PC-9 (cell line): ENCODE measurements at regions not wholly inside any gene's neighbourhood (a gene's known extent, or its start where the extent isn't known, plus 50 kb on each side); places are given as distances from the start of the nearest gene placed in this dataset.

Experiments used
- BruUV-seq: library from RNA; stranded (reverse); fragments of 400-500 nt; replicated peaks from 2 replicates; lab custom pipeline; 2021; lab: Mats Ljungman, UMichigan
- CTCF ChIA-PET: fragments of 300-600 bp; sonication (Branson Sonifier 250); formaldehyde crosslinking; loops from one replicate; lab custom pipeline; 2022; ENCODE audit warnings: antibody characterized with exemption; lab: Charles Lee
- POLR2A ChIA-PET: fragments of 300-600 bp; sonication (Branson Sonifier 250); formaldehyde crosslinking; loops from one replicate; lab custom pipeline; 2022; ENCODE audit warnings: antibody characterized with exemption; ENCODE audit not compliant: unreplicated experiment; lab: Charles Lee
- DNase-seq, 2 experiments: peaks; one replicate each; pipeline versions ENCODE4 v3.0.0 to v3.0.0-alpha.2; 2015 to 2022; ENCODE audit warnings: mixed read lengths in 1 of 2
- H2AFZ ChIP-seq: fragments of 200-600 bp; sonication (generic); 2 replicates; pipeline ENCODE4 v1.8.1; 2017; ENCODE audit warnings: antibody characterized with exemption
- H3F3A ChIP-seq: fragments of 200-600 bp; sonication (generic); 2 replicates; pipeline ENCODE4 v1.8.1; 2017; ENCODE audit warnings: antibody characterized with exemption, mild to moderate bottlenecking, low read depth; ENCODE audit not compliant: insufficient read depth
- H3K27ac ChIP-seq: fragments of 200-600 bp; sonication (generic); 2 replicates; pipeline ENCODE4 v1.6.1; 2016; ENCODE audit warnings: mixed run types
- H3K27me3 ChIP-seq: fragments of 200-600 bp; sonication (generic); 2 replicates; pipeline ENCODE4 v1.6.1; 2016; ENCODE audit warnings: low read depth, mixed run types; ENCODE audit not compliant: insufficient read depth
- H3K36me3 ChIP-seq: fragments of 200-600 bp; sonication (generic); 2 replicates; pipeline ENCODE4 v1.6.1; 2016; ENCODE audit warnings: low read depth, mixed run types
- H3K4me1 ChIP-seq: fragments of 200-600 bp; sonication (generic); replicated peaks from 2 replicates; pipeline ENCODE4 v1.6.1; 2016; ENCODE audit warnings: mixed run types; ENCODE audit not compliant: insufficient read depth
- H3K4me2 ChIP-seq: fragments of 200-600 bp; sonication (generic); 2 replicates; pipeline ENCODE4 v1.6.1; 2017; ENCODE audit warnings: mixed run types
- H3K4me3 ChIP-seq: fragments of 200-600 bp; sonication (generic); 2 replicates; pipeline ENCODE4 v1.6.1; 2016; ENCODE audit warnings: mixed run types
- H3K79me2 ChIP-seq: fragments of 200-600 bp; sonication (generic); 2 replicates; pipeline ENCODE4 v1.6.1; 2017; ENCODE audit warnings: low read depth, mixed run types
- H3K9me2 ChIP-seq: fragments of 200-600 bp; sonication (generic); 2 replicates; pipeline ENCODE4 v1.8.1; 2017; ENCODE audit warnings: mild to moderate bottlenecking; ENCODE audit not compliant: insufficient read depth
- H3K9me3 ChIP-seq: fragments of 200-600 bp; sonication (generic); 2 replicates; pipeline ENCODE4 v1.8.1; 2016; ENCODE audit warnings: low read depth; ENCODE audit not compliant: insufficient read depth
- H4K20me1 ChIP-seq: fragments of 200-600 bp; sonication (generic); 2 replicates; pipeline ENCODE4 v1.8.1; 2017; ENCODE audit not compliant: insufficient read depth
- CTCF ChIP-seq: fragments of 200-600 bp; sonication (generic); conservative IDR thresholded peaks from 2 replicates; pipeline ENCODE4 v1.6.1; 2017; ENCODE audit warnings: mixed run types, antibody characterized with exemption, mild to moderate bottlenecking, moderate library complexity
- EZH2 ChIP-seq: fragments of 200-600 bp; sonication (generic); IDR thresholded peaks from 2 replicates; pipeline ENCODE4 v1.8.0; 2017; ENCODE audit warnings: antibody characterized with exemption, low read depth
- intact Hi-C: fragments of 100-400 bp; cut with micrococcal nuclease; formaldehyde crosslinking; loops from one replicate; pipeline ENCODE4 v1.10.0; 2022; ENCODE audit not compliant: unreplicated experiment

GRCh38 chr16:64534180-64534780, 587.6 kb downstream of the CDH11 start:
- H4K20me1 ChIP-seq: 0 out of 2 replicates have a peak, but pooled peaks cover 3% of the 10 kb centered on the region
- no peak overlapping the region for H3K4me2 ChIP-seq
- no peaks in the 10 kb centered on the region for H3K9me2 ChIP-seq
- intact Hi-C loops: no loop called here
- TF ChIP-seq EZH2: no peak
- no peak for TF ChIP-seq CTCF
- no peak for DNase-seq
- H3K36me3 ChIP-seq: no peaks in the 10 kb centered on the region
- H3K27me3 ChIP-seq: no peaks in the 10 kb centered on the region
- no peaks in the 10 kb centered on the region for H3K79me2 ChIP-seq
- no peak overlapping the region for H2AFZ ChIP-seq
- ChIA-PET CTCF (no interaction called here), POLR2A (no interaction called here)
- no peak overlapping the region for H3K4me3 ChIP-seq
- no TSS peak for BruUV-seq
- H3K4me1 ChIP-seq: no peaks in the 10 kb centered on the region
- H3F3A ChIP-seq: no peaks in the 10 kb centered on the region
- H3K27ac ChIP-seq: no peak overlapping the region
- H3K9me3 ChIP-seq: no peaks in the 10 kb centered on the region

- Histone ChIP-seq H3K9me3 (no peaks in the 10 kb centered on the region), H3K4me3 (no peak overlapping the region), H3K4me1 (no peaks in the 10 kb centered on the region), H4K20me1 (no peaks in the 10 kb centered on the region), H3K9me2 (no peaks in the 10 kb centered on the region), H3F3A (no peaks in the 10 kb centered on the region), H3K27me3 (no peaks in the 10 kb centered on the region), H3K4me2 (no peak overlapping the region), H3K36me3 (no peaks in the 10 kb centered on the region), H3K79me2 (no peaks in the 10 kb centered on the region), H3K27ac (no peak overlapping the region), H2AFZ (no peak overlapping the region)
- no peak for TF ChIP-seq EZH2
- TF ChIP-seq CTCF: no peak
- no TSS peak for BruUV-seq
- ChIA-PET CTCF (no interaction called here), POLR2A (no interaction called here)
- intact Hi-C loops: no loop called here
- no peak for DNase-seq
Measured at GRCh38 chr16:64532691-64533090, 589.2 kb downstream of the CDH11 start.

GRCh38 chr16:64532117-64532516, 589.7 kb downstream of the CDH11 start:
- no peak overlapping the region for H3K4me2 ChIP-seq
- H3K4me1 ChIP-seq: no peaks in the 10 kb centered on the region
- ChIA-PET CTCF (interaction anchor here (0.6 kb wide), 1 partner anchor 16 kb away, joined by 4 read pairs; no protein-coding TSS in a partner anchor), POLR2A (no interaction called here)
- TF ChIP-seq EZH2 (no peak), CTCF (no peak)
- H2AFZ ChIP-seq: no peak overlapping the region
- no peaks in the 10 kb centered on the region for H3K9me3 ChIP-seq
- DNase-seq: no peak
- BruUV-seq: no TSS peak
- H3K9me2 ChIP-seq: no peaks in the 10 kb centered on the region
- H3K27me3 ChIP-seq: no peaks in the 10 kb centered on the region
- H4K20me1 ChIP-seq: no peaks in the 10 kb centered on the region
- intact Hi-C loops: no loop called here
- H3K4me3 ChIP-seq: no peak overlapping the region
- H3K36me3 ChIP-seq: no peaks in the 10 kb centered on the region
- no peak overlapping the region for H3K27ac ChIP-seq
- H3K79me2 ChIP-seq: no peaks in the 10 kb centered on the region
- H3F3A ChIP-seq: no peaks in the 10 kb centered on the region
